A549 (cell line): ENCODE measurements at regions not wholly inside any gene's neighbourhood (a gene's known extent, or its start where the extent isn't known, plus 50 kb on each side); places are given as distances from the start of the nearest gene placed in this dataset.

Source experiments
- ATAC-seq, 2 experiments: fragments of 200-7000 bp in 1 of 2; fragments of >200 bp in 1 of 2; cut with Nextera tagmentation in 1 of 2; cut with Tn5 transposase in 1 of 2; 3 replicates each; pipeline versions ENCODE4 v1.8.0 to v1.9.1; 2018 to 2020; ENCODE audit warnings: mild to moderate bottlenecking in 1 of 2, moderate library complexity in 1 of 2
- CTCF ChIA-PET: fragments of 300-600 bp; sonication (Branson Sonifier 250); formaldehyde crosslinking; extraction: SDS; loops from one replicate; lab custom pipeline; 2021; ENCODE audit warnings: antibody characterized with exemption, inconsistent platforms; lab: Yijun Ruan, JAX
- POLR2A ChIA-PET: fragments of 350-600 bp; formaldehyde crosslinking; extraction: SDS; loops from one replicate; lab custom pipeline; 2021; ENCODE audit warnings: antibody characterized with exemption, inconsistent platforms; lab: Yijun Ruan, JAX
- DNase-seq, 2 experiments: peaks; one replicate each; pipeline versions ENCODE4 v3.0.0 to v3.0.0-alpha.2; 2011 to 2016; ENCODE audit warnings: low read depth in 1 of 2, low spot score in 1 of 2
- FAIRE-seq: peaks from 2 replicates; lab custom pipeline; 2011; peaks lifted over from hg19 to GRCh38; lab: Jason Lieb, UNC
- H3K27ac ChIP-seq, 2 experiments: fragments of >200 bp; sonication (Bioruptor Twin); formaldehyde crosslinking; 3 replicates each; pipeline ENCODE4 v1.5.1; 2016 to 2017
- H3K4me1 ChIP-seq: fragments of >200 bp; sonication (Bioruptor Twin); formaldehyde crosslinking; 3 replicates; pipeline ENCODE4 v1.6.1; 2016
- H3K4me2 ChIP-seq: fragments of >200 bp; sonication (Bioruptor Twin); formaldehyde crosslinking; 3 replicates; pipeline ENCODE4 v1.6.1; 2016
- H3K4me3 ChIP-seq: fragments of >200 bp; sonication (Bioruptor Twin); formaldehyde crosslinking; 3 replicates; pipeline ENCODE4 v1.5.1; 2016
- H3K9me3 ChIP-seq: fragments of >200 bp; sonication (Bioruptor Twin); formaldehyde crosslinking; 3 replicates; pipeline ENCODE4 v1.6.1; 2016
- CHD2 ChIP-seq: fragments of 150-350 bp; IDR thresholded peaks from 2 replicates; pipeline ENCODE4 v1.6.1; 2014; ENCODE audit warnings: low read length; ENCODE audit not compliant: partially characterized antibody
- CHD4 ChIP-seq: fragments of 200-600 bp; sonication (generic); IDR thresholded peaks from 2 replicates; pipeline ENCODE4 v1.6.1; 2016; ENCODE audit warnings: antibody characterized with exemption, mild to moderate bottlenecking, borderline replicate concordance
- EHMT2 ChIP-seq: fragments of 200-600 bp; sonication (generic); IDR thresholded peaks from 2 replicates; pipeline ENCODE4 v1.6.1; 2016; ENCODE audit warnings: antibody characterized with exemption, low read depth, mild to moderate bottlenecking, moderate library complexity
- ESRRA ChIP-seq: fragments of 150-350 bp; IDR thresholded peaks from 2 replicates; pipeline ENCODE4 v1.6.1; 2014; ENCODE audit warnings: mild to moderate bottlenecking, low read length, borderline replicate concordance
- GATA3 ChIP-seq: IDR thresholded peaks from 2 replicates; pipeline ENCODE4 v1.6.1; 2012; ENCODE audit warnings: borderline replicate concordance
- HDAC2 ChIP-seq: fragments of 200-600 bp; sonication (generic); IDR thresholded peaks from 2 replicates; pipeline ENCODE4 v1.6.1; 2016
- HOXB13 ChIP-seq: fragments of 250-450 bp; sonication (Bioruptor Pico); IDR thresholded peaks from 2 replicates; pipeline ENCODE4 v1.5.0; 2020; ENCODE audit warnings: low read depth, mild to moderate bottlenecking, moderate library complexity
- KDM1A ChIP-seq: fragments of 200-600 bp; sonication (generic); IDR thresholded peaks from 2 replicates; pipeline ENCODE4 v1.6.1; 2016; ENCODE audit warnings: low read depth, mild to moderate bottlenecking
- MYC ChIP-seq: IDR thresholded peaks from 2 replicates; pipeline ENCODE4 v1.6.1; 2012; ENCODE audit warnings: mild to moderate bottlenecking, inconsistent platforms, low read length, improper control_type of control experiment, borderline replicate concordance
- NPAS2 ChIP-seq: fragments of 250-450 bp; sonication (Bioruptor Pico); IDR thresholded peaks from 2 replicates; pipeline ENCODE4 v1.8.0; 2022; ENCODE audit warnings: mild to moderate bottlenecking, moderate library complexity, borderline replicate concordance
- POLR2AphosphoS2 ChIP-seq: conservative IDR thresholded peaks from 2 replicates; pipeline ENCODE4 v1.6.1; 2012; ENCODE audit warnings: low read length, improper control_type of control experiment, inconsistent platforms
- RARB ChIP-seq: fragments of 250-450 bp; sonication (Bioruptor Pico); IDR thresholded peaks from 2 replicates; pipeline ENCODE4 v1.8.0; 2021; ENCODE audit warnings: mild to moderate bottlenecking, moderate library complexity
- RFX5 ChIP-seq: fragments of 450-650 bp; IDR thresholded peaks from 2 replicates; pipeline ENCODE4 v1.7.1; 2014; ENCODE audit warnings: antibody characterized with exemption, mild to moderate bottlenecking, moderate library complexity
- SMC3 ChIP-seq: fragments of >200 bp; sonication (Bioruptor Twin); formaldehyde crosslinking; IDR thresholded peaks from 3 replicates; pipeline ENCODE4 v1.6.1; 2018; ENCODE audit warnings: inconsistent platforms
- TFCP2L1 ChIP-seq: fragments of 250-450 bp; sonication (Bioruptor Pico); IDR thresholded peaks from 2 replicates; pipeline ENCODE4 v1.5.0; 2021; ENCODE audit warnings: mild to moderate bottlenecking
- TP53 ChIP-seq: fragments of 250-450 bp; sonication (Bioruptor Pico); IDR thresholded peaks from 2 replicates; pipeline ENCODE4 v1.5.0; 2021; ENCODE audit warnings: mild to moderate bottlenecking, moderate library complexity
- ZFP36 ChIP-seq: fragments of 450-650 bp; IDR thresholded peaks from 2 replicates; pipeline ENCODE4 v1.6.1; 2014; ENCODE audit warnings: borderline replicate concordance; ENCODE audit not compliant: partially characterized antibody
- ZSCAN20 ChIP-seq: fragments of 250-450 bp; sonication (Bioruptor Pico); IDR thresholded peaks from 2 replicates; pipeline ENCODE4 v1.8.0; 2022; ENCODE audit warnings: mild to moderate bottlenecking, moderate library complexity
- WGBS: methylation state at CpG from one replicate; pipeline ENCODE4 v1.1.6; 2017; ENCODE audit errors: missing lambda C conversion rate; 5-methylcytosine and 5-hydroxymethylcytosine counted together
- TF ChIP-seq, protein P1 (sequence below): fragments of 250-450 bp; sonication (Bioruptor Pico); IDR thresholded peaks from 2 replicates; pipeline ENCODE4 v1.5.0; 2020; ENCODE audit warnings: low read depth, mild to moderate bottlenecking, moderate library complexity
- TF ChIP-seq, protein P2 (sequence below): fragments of 450-650 bp; IDR thresholded peaks from 2 replicates; pipeline ENCODE4 v1.6.1; 2014; ENCODE audit warnings: antibody characterized with exemption
- TF ChIP-seq, protein P3 (sequence below): fragments of 250-450 bp; sonication (Bioruptor Pico); IDR thresholded peaks from 2 replicates; pipeline ENCODE4 v1.5.0; 2021; ENCODE audit warnings: mild to moderate bottlenecking, moderate library complexity, borderline replicate concordance
- TF ChIP-seq, protein P4 (sequence below): IDR thresholded peaks from 2 replicates; pipeline ENCODE4 v1.6.1; 2012; ENCODE audit warnings: low read depth, borderline replicate concordance

DNA sequence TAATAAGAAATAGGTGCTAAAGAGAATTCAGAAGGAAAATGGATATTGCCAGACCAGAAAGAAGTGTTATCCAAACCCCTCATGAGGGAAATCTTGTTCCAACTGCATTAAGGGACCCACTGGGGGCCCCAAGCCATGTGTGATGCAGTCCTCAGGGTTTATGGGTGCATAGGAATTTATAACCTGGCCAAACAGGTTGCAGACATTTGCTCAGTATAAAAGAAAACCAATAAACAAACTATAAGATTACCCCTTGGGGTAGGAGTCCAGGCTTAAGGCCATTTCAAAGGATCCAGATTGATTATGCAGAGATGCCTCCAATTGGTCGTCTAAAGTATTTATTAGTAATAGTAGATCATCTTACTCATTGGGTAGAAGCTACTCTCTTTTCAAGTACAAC is 240.9 kb upstream of the DIO3 start:
- ChIA-PET CTCF (no interaction called here), POLR2A (no interaction called here)
- no peak for FAIRE-seq
- WGBS: 40% methylated on average over 1 of the region's 1 CpG
- Histone ChIP-seq H3K9me3 (peaks cover 34% of the 10 kb centered on the region), H3K4me3 (no peak overlapping the region), H3K4me2 (no peak overlapping the region), H3K4me1 (no peaks in the 10 kb centered on the region), H3K27ac (no peak overlapping the region)
- no peak for ATAC-seq
- TF ChIP-seq, protein P1, sequence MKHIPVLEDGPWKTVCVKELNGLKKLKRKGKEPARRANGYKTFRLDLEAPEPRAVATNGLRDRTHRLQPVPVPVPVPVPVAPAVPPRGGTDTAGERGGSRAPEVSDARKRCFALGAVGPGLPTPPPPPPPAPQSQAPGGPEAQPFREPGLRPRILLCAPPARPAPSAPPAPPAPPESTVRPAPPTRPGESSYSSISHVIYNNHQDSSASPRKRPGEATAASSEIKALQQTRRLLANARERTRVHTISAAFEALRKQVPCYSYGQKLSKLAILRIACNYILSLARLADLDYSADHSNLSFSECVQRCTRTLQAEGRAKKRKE (CRISPR knock-in tag): no peak
- TF ChIP-seq GATA3 (no peak), TFCP2L1 (CRISPR knock-in tag) (no peak), ZFP36 (no peak), ESRRA (no peak), MYC (no peak), HDAC2 (no peak), CHD2 (no peak), ZSCAN20 (no peak), CHD4 (no peak), EHMT2 (no peak)
- TF ChIP-seq, protein P2, sequence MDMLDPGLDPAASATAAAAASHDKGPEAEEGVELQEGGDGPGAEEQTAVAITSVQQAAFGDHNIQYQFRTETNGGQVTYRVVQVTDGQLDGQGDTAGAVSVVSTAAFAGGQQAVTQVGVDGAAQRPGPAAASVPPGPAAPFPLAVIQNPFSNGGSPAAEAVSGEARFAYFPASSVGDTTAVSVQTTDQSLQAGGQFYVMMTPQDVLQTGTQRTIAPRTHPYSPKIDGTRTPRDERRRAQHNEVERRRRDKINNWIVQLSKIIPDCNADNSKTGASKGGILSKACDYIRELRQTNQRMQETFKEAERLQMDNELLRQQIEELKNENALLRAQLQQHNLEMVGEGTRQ: no peak
- DNase-seq: no peak

DNA sequence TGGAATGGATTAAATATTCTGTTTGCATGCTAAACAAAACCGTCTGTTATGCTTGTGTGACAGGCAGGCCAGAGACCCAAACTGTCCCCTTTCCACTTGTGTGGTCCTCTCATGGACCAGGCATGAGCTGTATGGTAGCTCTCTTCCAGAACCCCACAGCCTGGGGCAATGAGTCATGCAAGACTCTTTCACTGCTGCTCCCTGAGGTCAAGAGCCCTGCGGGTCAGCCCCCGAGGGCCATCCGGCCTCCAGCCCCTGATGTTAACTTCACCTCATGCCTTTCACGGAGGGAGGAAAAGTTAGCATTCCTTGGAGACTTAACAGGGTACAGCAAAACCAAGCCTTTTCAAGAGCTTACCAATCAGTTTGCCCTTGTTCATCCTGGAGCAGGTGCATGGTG is 239.1 kb upstream of the DIO3 start:
- WGBS: 29% methylated on average over 3 of the region's 5 CpGs
- CTCF ChIA-PET: interaction anchor here (1.3 kb wide), 1 partner anchor 243 kb away, joined by 3 read pairs; no protein-coding TSS in a partner anchor
- Histone ChIP-seq H3K27ac (no peak overlapping the region), H3K4me3 (no peak overlapping the region), H3K4me2 (no peak overlapping the region), H3K9me3 (peaks cover 16% of the 10 kb centered on the region; the same call in 2 of the 3 replicates), H3K4me1 (no peaks in the 10 kb centered on the region)
- POLR2A ChIA-PET: no interaction called here
- DNase-seq (no peak), ATAC-seq (no peak), FAIRE-seq (no peak)
- no peak for TF ChIP-seq NPAS2
- TF ChIP-seq RFX5: no peak
- no peak for TF ChIP-seq TP53
- no peak for TF ChIP-seq KDM1A

DNA sequence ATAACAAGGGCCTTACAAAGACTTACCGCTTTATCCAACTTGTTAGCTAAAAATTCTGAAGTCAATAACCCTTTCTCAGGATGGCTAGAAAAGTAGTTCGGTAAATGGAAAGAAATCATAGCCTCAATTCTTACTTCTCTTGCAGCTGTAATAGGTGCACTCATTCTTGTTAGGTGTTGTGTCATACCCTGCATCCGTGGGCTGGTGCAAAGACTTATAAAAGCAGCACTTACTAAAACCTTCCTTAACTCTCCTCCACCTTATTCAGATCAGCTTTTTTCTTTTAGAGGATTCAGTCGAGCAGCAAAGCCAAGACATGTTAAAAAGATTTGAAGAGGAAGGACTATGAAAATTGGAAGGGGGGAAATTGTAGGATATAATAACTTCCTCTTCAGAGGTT is 238.2 kb upstream of the DIO3 start:
- no peak overlapping the region for H3K4me2 ChIP-seq
- no peak for DNase-seq
- peaks cover 15% of the 10 kb centered on the region; the same call in 2 of the 3 replicates for H3K9me3 ChIP-seq
- FAIRE-seq: no peak
- H3K27ac ChIP-seq: no peak overlapping the region
- no peaks in the 10 kb centered on the region for H3K4me1 ChIP-seq
- no peak for ATAC-seq
- CTCF ChIA-PET: interaction anchor here (1.3 kb wide), 1 partner anchor 242 kb away, joined by 3 read pairs; no protein-coding TSS in a partner anchor
- TF ChIP-seq, protein P3, sequence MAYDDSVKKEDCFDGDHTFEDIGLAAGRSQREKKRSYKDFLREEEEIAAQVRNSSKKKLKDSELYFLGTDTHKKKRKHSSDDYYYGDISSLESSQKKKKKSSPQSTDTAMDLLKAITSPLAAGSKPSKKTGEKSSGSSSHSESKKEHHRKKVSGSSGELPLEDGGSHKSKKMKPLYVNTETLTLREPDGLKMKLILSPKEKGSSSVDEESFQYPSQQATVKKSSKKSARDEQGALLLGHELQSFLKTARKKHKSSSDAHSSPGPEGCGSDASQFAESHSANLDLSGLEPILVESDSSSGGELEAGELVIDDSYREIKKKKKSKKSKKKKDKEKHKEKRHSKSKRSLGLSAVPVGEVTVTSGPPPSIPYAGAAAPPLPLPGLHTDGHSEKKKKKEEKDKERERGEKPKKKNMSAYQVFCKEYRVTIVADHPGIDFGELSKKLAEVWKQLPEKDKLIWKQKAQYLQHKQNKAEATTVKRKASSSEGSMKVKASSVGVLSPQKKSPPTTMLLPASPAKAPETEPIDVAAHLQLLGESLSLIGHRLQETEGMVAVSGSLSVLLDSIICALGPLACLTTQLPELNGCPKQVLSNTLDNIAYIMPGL: no peak
- TF ChIP-seq, protein P4, sequence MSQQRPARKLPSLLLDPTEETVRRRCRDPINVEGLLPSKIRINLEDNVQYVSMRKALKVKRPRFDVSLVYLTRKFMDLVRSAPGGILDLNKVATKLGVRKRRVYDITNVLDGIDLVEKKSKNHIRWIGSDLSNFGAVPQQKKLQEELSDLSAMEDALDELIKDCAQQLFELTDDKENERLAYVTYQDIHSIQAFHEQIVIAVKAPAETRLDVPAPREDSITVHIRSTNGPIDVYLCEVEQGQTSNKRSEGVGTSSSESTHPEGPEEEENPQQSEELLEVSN: no peak
- no peak for TF ChIP-seq HOXB13 (CRISPR knock-in tag)
- TF ChIP-seq, protein P1 (CRISPR knock-in tag): no peak
- TF ChIP-seq POLR2AphosphoS2: no peak
- TF ChIP-seq RARB (CRISPR knock-in tag): no peak
- no peak for TF ChIP-seq RFX5
- TF ChIP-seq SMC3: no peak
- no peak for TF ChIP-seq KDM1A
- POLR2A ChIA-PET: no interaction called here
- 76% methylated on average over 4 of the region's 4 CpGs for WGBS
- H3K4me3 ChIP-seq: no peak overlapping the region
